ENCODE measurements at regions not wholly inside any gene's neighbourhood (a gene's known extent, or its start where the extent isn't known, plus 50 kb on each side); places are given as distances from the start of the nearest gene placed in this dataset.
"Not testable (repeated sequence)": the region's sequence is repeated elsewhere in the genome, so short reads cannot be mapped to it uniquely, and the experiment has no call there.

GRCh38 chr1:194069831-194070218, 883.4 kb upstream of the B3GALT2 start:
- no peak for DNase-seq

- DNase-seq: no peak
These were observed 882.9 kb upstream of the B3GALT2 start for GRCh38 chr1:194069168-194069830.

- DNase-seq: no peak
These were observed 882.2 kb upstream of the B3GALT2 start for GRCh38 chr1:194068446-194069167.

DNA sequence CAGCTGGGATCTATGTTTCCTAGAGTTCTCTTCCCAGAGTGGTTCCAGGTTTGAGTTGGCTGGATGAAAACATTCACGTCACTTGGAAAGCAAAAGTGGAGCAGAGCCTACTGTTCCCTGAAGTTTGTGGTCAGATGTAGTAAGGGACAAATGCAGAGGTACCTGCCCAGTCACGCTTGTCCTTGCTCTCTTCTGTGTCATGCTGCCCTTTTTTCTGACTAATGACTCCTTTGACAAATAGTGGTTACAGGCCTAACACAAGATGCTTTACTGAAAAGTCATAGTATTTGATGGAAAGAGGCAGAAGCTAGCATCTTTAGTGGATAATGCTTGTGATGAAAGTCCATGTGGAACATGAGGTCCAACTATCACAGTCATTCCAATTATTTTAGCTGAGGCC, 881.4 kb upstream of the B3GALT2 start:
- no peak for DNase-seq

DNA sequence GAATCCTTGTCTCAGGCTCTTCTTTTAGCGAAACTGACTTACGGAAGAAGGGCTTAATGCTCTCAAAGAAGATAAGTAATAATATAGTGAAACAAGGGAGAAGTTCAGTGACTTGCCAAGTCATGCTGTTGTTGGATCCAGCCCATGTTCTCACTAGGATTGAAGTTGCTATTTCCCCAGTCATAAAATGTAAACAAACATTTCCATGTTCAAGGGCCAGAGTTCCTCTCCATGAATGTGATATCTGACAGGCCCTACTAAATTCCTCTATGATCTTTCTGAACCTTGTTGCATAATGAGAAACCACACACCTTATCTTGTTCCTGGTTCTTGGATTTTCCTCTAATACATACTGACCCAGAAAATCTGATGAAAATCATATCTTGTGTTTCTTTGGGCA, 876.5 kb upstream of the B3GALT2 start:
- DNase-seq: no peak

- no peak for DNase-seq
These were observed 876.1 kb upstream of the B3GALT2 start for GRCh38 chr1:194062526-194062925.

DNA sequence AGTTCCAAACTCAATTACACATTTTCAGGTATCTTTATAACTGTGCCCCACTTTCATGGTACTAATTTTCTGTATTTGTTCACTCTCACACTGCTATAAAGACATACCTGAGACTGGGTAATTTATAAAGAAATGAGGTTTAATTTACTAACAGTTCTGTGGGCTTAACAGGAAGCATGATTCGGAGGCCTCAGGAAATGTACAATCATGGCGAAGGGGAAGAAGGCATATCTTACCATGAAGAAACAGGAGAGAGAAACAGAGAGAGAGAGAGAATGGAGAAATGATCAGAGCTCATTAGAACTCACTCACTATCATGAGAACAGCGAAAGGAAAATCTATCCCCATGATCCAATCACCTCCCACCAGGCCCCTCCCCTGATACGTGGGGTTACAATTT, 874.1 kb upstream of the B3GALT2 start:
- no peak for DNase-seq

DNA sequence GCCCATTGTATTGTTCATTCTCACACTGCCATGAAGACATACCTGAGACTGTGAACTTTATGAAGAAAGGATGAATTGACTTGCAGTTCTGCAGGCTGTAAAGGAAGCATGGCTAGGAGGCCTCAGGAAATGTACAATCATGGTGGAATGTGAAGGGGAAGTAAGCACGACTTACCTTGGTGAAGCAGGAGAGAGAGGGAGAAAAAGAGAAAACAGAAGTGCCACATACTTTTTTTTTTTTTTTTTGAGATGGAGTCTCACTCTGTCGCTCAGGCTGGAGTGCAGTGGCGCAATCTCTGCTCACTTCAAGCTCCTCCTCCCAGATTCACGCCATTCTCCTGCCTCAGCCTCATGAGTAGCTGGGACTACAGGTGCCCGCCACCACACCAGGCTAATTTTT, 871.9 kb upstream of the B3GALT2 start:
- not testable (repeated sequence) for DNase-seq

DNA sequence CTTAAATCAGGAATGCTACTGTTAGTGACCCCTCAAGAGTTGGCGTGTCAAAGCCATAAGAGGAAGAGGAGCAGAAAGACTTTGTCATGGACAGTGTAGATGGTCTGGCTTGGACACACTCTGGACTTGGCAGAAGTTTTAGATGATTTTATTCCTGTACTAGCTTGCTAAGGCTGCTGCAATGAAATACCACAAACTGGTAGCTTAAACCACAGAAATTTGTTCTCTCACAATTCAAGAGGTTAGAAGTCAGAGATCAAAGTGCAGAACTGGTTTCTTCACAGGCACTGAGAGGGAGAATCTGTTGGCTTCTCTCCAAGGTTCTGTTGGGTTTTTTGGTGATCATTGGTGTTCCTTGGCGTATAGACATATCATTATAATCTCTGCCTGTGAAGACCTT, 869.8 kb upstream of the B3GALT2 start:
- peak in 1 of 2 donors; percentile 14 for DNase-seq

GRCh38 chr1:194055536-194055935, 869.1 kb upstream of the B3GALT2 start:
- peak; percentile 41 to 60 for DNase-seq

- no peak for DNase-seq
These were observed 866.3 kb upstream of the B3GALT2 start for GRCh38 chr1:194052514-194053338.

- DNase-seq: no peak
These were observed 861.5 kb upstream of the B3GALT2 start for GRCh38 chr1:194047921-194048320.

DNA sequence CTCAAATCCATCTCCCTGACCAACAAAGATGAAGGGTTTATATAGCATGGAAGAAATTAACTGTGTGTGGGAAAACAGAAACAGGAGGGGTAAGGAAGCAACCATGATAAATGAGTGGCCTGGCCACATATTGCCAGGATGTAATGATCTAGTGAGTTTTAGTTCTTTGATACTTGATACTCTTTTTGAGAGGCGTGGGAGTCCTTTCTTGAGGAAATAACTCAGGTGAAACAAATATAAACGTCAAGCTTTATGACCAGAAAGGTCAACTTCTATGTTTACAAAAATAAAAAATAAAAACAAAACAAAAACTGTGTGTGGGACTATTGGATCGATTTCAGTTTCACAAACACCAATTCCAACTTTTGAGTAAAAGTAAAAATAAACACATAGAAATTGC, 860.8 kb upstream of the B3GALT2 start:
- DNase-seq: no peak

DNA sequence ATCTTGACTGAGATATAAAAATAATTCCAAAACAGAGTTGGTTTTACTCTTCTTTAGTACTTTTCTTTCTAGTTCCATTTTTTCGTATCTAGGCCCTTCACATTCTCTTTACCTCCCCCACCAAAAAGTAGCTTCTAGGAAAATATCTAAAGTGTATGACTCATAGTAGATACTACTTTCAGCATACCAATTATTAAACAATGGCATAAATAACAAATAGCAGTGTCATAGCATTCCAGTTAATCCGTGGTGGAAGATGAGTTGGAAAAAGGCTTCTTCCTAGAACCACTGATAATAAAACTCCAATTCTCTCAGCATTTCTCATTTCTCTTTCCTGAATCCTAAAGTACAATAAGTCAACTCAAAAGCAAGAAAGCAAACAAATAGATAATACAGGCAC, 859.0 kb upstream of the B3GALT2 start:
- no peak for DNase-seq

DNA sequence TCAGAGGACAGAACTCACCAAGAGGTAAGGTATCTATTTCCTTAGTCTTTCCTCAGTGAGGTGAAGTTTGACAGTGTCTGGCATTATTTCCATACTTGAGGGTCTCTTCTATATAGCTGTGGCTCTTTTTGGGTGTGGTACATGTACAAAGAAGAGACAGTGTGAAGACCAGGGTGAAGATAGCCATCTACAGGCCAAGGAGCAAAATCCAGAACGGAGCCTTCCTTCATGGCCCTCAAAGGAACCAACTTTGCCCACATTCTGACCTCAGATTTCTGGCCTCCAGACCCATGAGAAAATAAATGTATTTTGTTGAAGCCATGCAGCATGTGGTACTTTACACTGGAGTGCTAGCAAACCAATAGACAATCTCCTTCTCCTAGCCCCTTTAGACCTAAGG, 858.5 kb upstream of the B3GALT2 start:
- DNase-seq: no peak

DNA sequence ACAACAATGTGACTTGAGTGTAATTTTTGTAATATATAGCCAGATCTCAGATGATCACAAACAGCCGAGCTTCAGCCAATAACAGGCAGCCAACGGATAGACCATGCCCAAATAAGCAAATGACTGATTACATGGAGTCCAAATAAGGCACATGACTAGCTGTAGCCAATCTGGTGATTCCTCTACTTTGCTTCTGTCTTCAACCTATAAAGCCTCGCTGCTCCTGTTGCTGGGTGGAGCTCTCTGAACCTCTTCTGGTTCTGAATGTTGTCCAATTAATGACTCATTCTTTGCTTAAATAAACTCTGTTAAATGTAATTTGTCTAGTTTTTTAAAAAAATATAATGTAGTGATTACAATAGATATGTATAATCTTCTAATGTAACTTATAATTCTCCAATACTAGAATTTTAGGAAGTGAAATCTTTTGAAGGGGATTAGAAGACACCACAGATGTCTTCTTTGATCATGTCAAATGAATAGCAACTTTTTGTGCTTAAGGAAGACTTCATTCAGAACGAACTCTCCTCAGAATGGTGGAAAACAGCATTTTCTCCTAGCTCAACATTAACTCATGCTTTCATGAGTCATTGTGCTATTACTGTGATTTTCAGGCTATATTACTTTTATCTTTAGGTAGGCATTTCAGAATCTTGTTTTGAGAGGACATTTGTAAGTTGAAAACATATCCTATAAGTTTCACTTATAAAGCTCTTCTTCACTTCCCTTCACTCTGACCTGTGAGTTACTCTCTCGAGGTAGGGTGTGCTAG, 857.8 kb upstream of the B3GALT2 start:
- DNase-seq: no peak

DNA sequence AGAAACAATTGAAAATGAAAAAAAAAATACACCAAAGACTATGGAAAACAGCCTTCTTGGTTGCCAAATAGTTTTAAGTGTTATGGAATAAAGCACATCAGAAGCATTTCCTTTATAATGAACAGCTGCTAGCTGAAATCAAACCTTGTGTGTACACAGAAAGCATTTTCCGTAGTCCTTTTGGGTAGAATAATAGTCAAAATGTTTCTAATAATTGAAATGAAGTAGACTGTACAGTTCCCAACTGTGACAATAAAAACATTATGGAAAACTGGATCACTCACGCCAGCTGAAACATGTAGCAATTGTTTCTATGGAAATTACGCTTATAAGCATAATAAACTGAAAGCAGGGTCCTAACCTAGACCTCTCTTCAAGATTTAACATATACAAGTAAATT, 856.3 kb upstream of the B3GALT2 start:
- DNase-seq: peak; percentile 31 to 32

DNA sequence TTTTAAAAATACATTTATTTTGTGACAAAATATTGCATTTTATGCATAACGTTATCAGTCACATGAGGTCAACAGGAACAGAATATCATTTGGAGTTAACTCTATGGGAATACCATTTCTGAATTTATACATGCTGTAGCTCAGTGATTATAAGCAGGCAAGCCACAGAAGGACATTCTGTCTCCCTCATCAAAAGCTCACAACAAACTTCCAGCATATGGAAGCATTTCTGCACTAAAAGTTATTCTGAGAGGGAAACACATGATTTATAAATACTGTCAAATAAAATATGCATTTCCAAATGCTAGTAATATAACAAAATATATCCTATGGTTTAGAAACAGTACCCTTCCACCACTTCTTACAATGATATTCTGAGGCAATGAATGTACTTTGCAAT, 854.1 kb upstream of the B3GALT2 start:
- no peak for DNase-seq

DNA sequence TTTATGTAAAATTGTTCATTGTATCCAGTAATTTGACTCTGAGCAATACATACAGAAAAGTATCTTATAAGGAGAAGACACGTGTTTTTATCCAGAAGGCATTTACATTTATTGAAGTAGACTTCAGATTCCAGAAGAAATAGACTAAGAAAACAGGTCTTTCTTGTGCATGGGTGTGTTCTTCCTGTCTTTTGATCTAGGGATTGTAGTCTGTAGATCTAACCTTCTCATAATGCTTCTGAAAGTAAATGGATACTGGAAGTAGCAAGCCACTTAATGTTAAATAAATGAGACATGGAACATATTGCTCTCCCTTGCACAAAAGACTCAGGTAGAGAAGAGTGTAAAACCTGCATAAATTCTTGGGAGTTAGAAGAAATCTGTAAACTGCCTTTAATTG, 853.2 kb upstream of the B3GALT2 start:
- no peak for DNase-seq

DNA sequence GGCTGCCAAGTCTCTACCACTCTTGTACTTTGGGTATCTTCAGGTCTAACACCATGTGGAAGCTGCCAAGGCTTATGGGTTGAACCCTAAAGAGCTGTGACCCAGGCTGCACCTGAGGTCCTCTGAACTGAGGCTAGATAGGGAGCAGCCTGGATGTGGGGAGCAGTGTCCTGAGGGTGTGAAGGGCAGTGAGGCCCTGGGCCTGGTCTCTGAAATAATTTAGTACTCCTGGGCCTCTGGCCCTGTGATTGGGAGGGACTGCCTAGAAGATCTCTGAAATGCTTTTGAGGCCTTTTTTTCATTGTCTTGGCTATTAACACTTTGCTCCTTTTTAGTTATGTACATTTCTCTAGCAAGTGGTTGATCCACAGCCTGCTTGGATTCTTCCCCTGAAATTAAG, 847.2 kb upstream of the B3GALT2 start:
- DNase-seq: no peak

DNA sequence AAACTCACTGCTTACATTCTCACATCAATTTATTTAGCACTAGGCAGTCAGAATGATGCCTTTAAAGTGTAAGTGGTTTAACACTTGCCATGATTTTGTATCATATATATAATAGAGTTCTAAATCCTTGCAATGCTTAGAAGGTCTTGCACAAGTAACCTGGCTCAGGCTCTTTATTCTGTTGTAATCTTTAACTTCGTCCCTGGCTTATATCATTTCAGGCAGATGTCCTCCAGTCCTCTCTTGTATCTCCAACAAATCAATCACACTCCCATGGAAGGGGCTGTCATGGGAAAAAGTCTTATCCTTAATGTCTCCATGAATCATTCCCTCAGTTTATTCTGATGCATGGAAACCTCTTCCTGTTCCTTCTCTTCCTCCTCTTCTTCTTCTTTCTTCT, 841.6 kb upstream of the B3GALT2 start:
- no peak for DNase-seq

- no peak for DNase-seq
These were observed 840.0 kb upstream of the B3GALT2 start for GRCh38 chr1:194026422-194026821.
